OCI-LY1 (cell line): ENCODE measurements at regions not wholly inside any gene's neighbourhood (a gene's known extent, or its start where the extent isn't known, plus 50 kb on each side); places are given as distances from the start of the nearest gene placed in this dataset.

Source experiments
- CTCF ChIP-seq: fragments of 200-600 bp; sonication (generic), shearing (Covaris generic); IDR thresholded peaks from 2 replicates; pipeline ENCODE4 v1.5.1; 2017; ENCODE audit warnings: mild to moderate bottlenecking, antibody characterized with exemption, low read length, moderate library complexity, mixed read lengths
- EZH2 ChIP-seq: fragments of 200-600 bp; sonication (generic), shearing (Covaris generic); IDR thresholded peaks from 2 replicates; pipeline ENCODE4 v1.8.0; 2017; ENCODE audit warnings: borderline replicate concordance, mixed run types, mild to moderate bottlenecking, antibody characterized with exemption, low read length, moderate library complexity, mixed read lengths

- TF ChIP-seq CTCF (peak; percentile 59; the same call in 1 of the 2 replicates), EZH2 (no peak)
These were observed 102.5 kb upstream of the COL6A5 start for GRCh38 chr3:130242850-130243569.
